Trophoblast cell (in vitro differentiated cells and primary cell): ENCODE measurements at regions not wholly inside any gene's neighbourhood (a gene's known extent, or its start where the extent isn't known, plus 50 kb on each side); places are given as distances from the start of the nearest gene placed in this dataset.

Experiments used
- DNase-seq, 2 donors: peaks; one replicate each; pipeline ENCODE4 v3.0.0-alpha.2; 2016
- H2AFZ ChIP-seq: 2 replicates; pipeline ENCODE4 v1.6.1; 2013; ENCODE audit warnings: low read length, moderate library complexity, mild to moderate bottlenecking; ENCODE audit not compliant: insufficient read depth, poor library complexity
- H2AK5ac ChIP-seq: 2 replicates; pipeline ENCODE4 v1.6.1; 2013; ENCODE audit warnings: mild to moderate bottlenecking, low read length
- H2BK120ac ChIP-seq: 2 replicates; pipeline ENCODE4 v1.6.1; 2013; ENCODE audit warnings: low read length, mild to moderate bottlenecking, moderate library complexity; ENCODE audit not compliant: insufficient read depth, poor library complexity
- H2BK12ac ChIP-seq: 2 replicates; pipeline ENCODE4 v1.6.1; 2013; ENCODE audit warnings: mild to moderate bottlenecking, low read length, moderate library complexity
- H2BK5ac ChIP-seq: 2 replicates; pipeline ENCODE4 v1.6.1; 2013; ENCODE audit warnings: low read length, low read depth, moderate library complexity, mild to moderate bottlenecking; ENCODE audit not compliant: poor library complexity
- H3K14ac ChIP-seq: 2 replicates; pipeline ENCODE4 v1.6.1; 2013; ENCODE audit warnings: mild to moderate bottlenecking, low read length
- H3K18ac ChIP-seq: 2 replicates; pipeline ENCODE4 v1.6.1; 2013; ENCODE audit warnings: mild to moderate bottlenecking, low read length
- H3K23ac ChIP-seq: 2 replicates; pipeline ENCODE4 v1.6.1; 2013; ENCODE audit warnings: low read length
- H3K27ac ChIP-seq: 2 replicates; pipeline ENCODE4 v1.5.1; 2013; ENCODE audit warnings: low read depth, mild to moderate bottlenecking, inconsistent platforms, low read length, moderate library complexity
- H3K27me3 ChIP-seq: 2 replicates; pipeline ENCODE4 v1.6.1; 2013; ENCODE audit warnings: inconsistent platforms, mild to moderate bottlenecking, low read length, moderate library complexity; ENCODE audit not compliant: insufficient read depth
- H3K36me3 ChIP-seq, 2 experiments: 1 replicate in 1 of 2; 2 replicates in 1 of 2; pipeline ENCODE4 v1.6.1; 2013; ENCODE audit warnings: low read length in 2 of 2, mild to moderate bottlenecking in 2 of 2, moderate library complexity in 1 of 2; ENCODE audit not compliant: insufficient read depth in 2 of 2, control insufficient read depth in 1 of 2
- H3K4ac ChIP-seq: 2 replicates; pipeline ENCODE4 v1.6.1; 2013; ENCODE audit warnings: low read depth, mild to moderate bottlenecking, low read length, moderate library complexity
- H3K4me1 ChIP-seq, 2 experiments: 1 replicate in 1 of 2; 2 replicates in 1 of 2; pipeline ENCODE4 v1.6.1; 2013; ENCODE audit warnings: low read length in 2 of 2, mild to moderate bottlenecking in 2 of 2, moderate library complexity in 1 of 2; ENCODE audit not compliant: insufficient read depth in 2 of 2, control insufficient read depth in 1 of 2
- H3K4me2 ChIP-seq: 2 replicates; pipeline ENCODE4 v1.6.1; 2013; ENCODE audit warnings: inconsistent platforms, mild to moderate bottlenecking, low read length, moderate library complexity
- H3K4me3 ChIP-seq: 2 replicates; pipeline ENCODE4 v1.5.1; 2013; ENCODE audit warnings: mild to moderate bottlenecking, low read depth, low read length, inconsistent platforms
- H3K79me1 ChIP-seq: one replicate; pipeline ENCODE4 v1.6.1; 2013; ENCODE audit warnings: low read length
- H3K79me2 ChIP-seq: 2 replicates; pipeline ENCODE4 v1.6.1; 2013; ENCODE audit warnings: low read length, mild to moderate bottlenecking; ENCODE audit not compliant: control insufficient read depth, insufficient read depth, poor library complexity
- H3K9ac ChIP-seq: 2 replicates; pipeline ENCODE4 v1.6.1; 2013; ENCODE audit warnings: mild to moderate bottlenecking, low read length
- H3K9me3 ChIP-seq: 2 replicates; pipeline ENCODE4 v1.6.1; 2013; ENCODE audit warnings: low read depth, mild to moderate bottlenecking, control low read depth, inconsistent platforms, low read length; ENCODE audit not compliant: insufficient read depth
- H4K12ac ChIP-seq: 2 replicates; pipeline ENCODE4 v1.6.1; 2013; ENCODE audit warnings: low read depth, mild to moderate bottlenecking, low read length, moderate library complexity
- H4K8ac ChIP-seq: 2 replicates; pipeline ENCODE4 v1.6.1; 2013; ENCODE audit warnings: low read depth, mild to moderate bottlenecking, low read length, moderate library complexity
- H4K91ac ChIP-seq: one replicate; pipeline ENCODE4 v1.6.1; 2013; ENCODE audit warnings: low read depth, mild to moderate bottlenecking, low read length, moderate library complexity
- WGBS: extraction: QIAGEN DNeasy Blood & Tissue Kit; methylation state at CpG from one replicate; pipeline ENCODE4 v1.1.7; 2013; ENCODE audit warnings: missing lambda C conversion rate; ENCODE audit not compliant: insufficient read length, insufficient coverage; ENCODE audit errors: extremely low coverage; 5-methylcytosine and 5-hydroxymethylcytosine counted together

DNA sequence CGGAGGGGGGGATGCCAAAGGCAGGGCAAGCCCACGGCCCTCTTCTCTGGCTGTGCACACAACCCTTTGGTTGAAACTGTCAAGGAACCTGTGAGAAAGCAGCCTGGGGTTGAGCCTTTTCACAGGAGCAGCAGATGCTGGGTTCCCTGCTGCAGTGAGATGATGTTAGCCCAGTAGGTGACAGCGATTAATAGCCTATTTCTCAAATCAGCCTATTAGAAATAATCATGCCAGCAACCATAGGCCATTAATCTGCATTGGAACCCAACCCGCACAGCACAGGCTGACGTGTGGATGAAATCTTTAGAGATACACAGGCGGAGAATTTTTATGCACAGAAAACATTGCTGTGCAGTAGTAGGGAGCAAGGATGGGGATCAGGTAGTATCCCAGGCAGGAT is 637.5 kb downstream of the AJAP1 start:
- Histone ChIP-seq H3K27me3 (no peaks in the 10 kb centered on the region), H3K4me1 (no peaks in the 10 kb centered on the region), H4K12ac (no peak overlapping the region), H2BK5ac (no peak overlapping the region), H4K8ac (no peak overlapping the region), H3K4me2 (no peak overlapping the region), H3K36me3 (no peaks in the 10 kb centered on the region), H3K18ac (no peak overlapping the region), H3K79me1 (no peaks in the 10 kb centered on the region), H3K4ac (no peak overlapping the region), H4K91ac (no peak overlapping the region), H3K4me3 (no peak overlapping the region), H3K27ac (no peak overlapping the region), H2AFZ (no peak overlapping the region), H3K14ac (no peak overlapping the region), H2AK5ac (no peak overlapping the region), H3K9me3 (peaks cover 5% of the 10 kb centered on the region), H3K79me2 (no peaks in the 10 kb centered on the region), H2BK12ac (no peak overlapping the region), H3K9ac (no peak overlapping the region), H3K23ac (no peak overlapping the region), H2BK120ac (no peak overlapping the region)
- no peak for DNase-seq
- no CpG with 5 or more reads among the region's 6 CpGs for WGBS

DNA sequence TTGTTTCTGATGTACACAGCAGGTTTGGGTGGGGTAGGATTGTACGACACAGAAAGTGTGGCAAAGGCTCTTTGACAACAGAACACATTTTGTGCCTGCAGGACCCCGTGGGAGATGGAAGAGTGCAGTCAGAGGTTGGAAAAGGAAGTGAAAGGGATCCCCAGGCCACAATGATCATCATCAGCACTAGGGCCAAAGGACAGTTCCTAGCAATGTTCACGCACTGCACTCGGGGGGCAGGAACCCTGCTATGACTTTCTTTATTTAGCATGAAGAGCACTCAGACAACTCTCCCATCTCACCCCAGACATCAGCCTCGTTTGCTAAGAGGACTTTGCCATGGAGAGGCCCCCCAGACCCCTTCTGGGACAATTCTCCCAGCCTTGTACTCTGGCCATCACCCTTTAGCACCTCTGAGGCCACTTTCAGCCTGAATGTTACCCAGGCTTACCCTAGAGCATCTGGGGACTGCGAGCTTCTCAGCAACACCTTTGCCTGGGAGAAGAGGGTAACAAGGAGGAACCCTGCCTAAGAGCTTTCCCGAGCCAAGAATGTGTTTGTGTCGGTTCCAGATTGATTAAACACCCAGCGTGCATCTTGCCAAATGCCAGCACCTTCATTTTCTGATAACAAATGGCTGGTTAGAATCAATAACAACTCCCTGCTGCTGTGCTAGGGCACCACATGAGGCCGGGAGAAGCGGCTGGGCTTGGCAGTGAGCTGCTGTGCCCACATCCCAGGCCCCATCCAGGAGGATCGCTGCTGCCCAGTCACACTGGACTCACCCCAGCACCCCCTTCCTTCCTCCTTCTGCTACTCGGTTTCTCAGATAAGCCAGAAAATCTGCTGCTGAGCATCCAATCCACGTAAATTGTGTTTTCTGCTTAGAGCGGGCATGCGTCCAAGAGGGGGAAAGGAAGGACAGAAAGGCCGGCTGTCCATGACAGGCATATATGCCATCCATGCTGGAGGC is 633.1 kb downstream of the AJAP1 start:
- Histone ChIP-seq H3K4me3 (no peak overlapping the region), H3K4ac (no peak overlapping the region), H3K4me1 (no peaks in the 10 kb centered on the region), H3K23ac (no peak overlapping the region), H4K91ac (no peak overlapping the region), H3K36me3 (no peaks in the 10 kb centered on the region), H3K27ac (no peak overlapping the region), H2BK120ac (no peak overlapping the region), H3K14ac (no peak overlapping the region), H3K79me2 (no peaks in the 10 kb centered on the region), H3K27me3 (no peaks in the 10 kb centered on the region), H3K18ac (no peak overlapping the region), H2AK5ac (no peak overlapping the region), H3K9ac (no peak overlapping the region), H3K79me1 (no peaks in the 10 kb centered on the region), H3K4me2 (no peak overlapping the region), H3K9me3 (peaks cover 16% of the 10 kb centered on the region), H2BK12ac (no peak overlapping the region), H2AFZ (no peak overlapping the region), H2BK5ac (no peak overlapping the region), H4K12ac (no peak overlapping the region), H4K8ac (no peak overlapping the region)
- WGBS: no CpG with 5 or more reads among the region's 17 CpGs
- no peak for DNase-seq

DNA sequence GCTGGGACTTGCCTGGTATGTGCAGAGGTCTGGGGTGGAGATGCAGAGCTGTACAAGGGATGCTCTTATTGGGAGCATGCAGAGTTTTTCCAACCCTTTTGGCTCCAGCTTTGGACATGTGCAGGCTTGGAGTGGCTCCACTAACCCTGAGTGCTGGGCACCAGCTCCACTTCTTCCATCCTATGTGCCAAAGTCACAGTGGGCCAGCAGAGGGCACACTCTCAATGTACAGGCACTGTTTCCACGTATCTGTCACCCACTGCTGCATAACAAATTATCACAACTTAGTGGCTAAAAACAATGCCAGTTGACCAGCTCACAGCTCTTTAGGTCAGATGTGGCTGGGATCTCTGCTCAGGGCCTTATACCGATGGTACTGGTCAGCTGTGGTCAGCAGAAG is 631.8 kb downstream of the AJAP1 start:
- no CpG with 5 or more reads among the region's 2 CpGs for WGBS

DNA sequence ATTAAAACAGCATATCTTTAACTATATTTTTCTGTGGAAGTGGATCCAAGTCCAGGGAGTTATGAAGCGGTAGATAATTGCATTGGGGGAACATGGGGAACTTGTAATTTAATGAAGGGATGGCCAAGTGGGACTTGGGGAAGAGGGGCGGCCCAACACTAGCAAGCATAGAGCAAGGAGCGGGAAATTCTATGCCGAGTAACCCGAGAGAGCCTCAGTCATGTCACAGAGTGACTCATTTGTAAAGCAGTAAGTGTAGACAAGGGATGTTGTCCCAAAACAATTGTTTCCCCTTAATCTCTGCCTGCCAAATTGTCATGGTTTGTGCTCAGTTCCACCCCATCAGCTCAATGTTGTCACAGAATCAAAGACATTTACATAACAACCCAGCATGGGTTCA is 620.1 kb downstream of the AJAP1 start:
- no peak overlapping the region for H3K4me2 ChIP-seq

More for the DNA sequence above, 631.8 kb downstream of the AJAP1 start:
- Histone ChIP-seq H3K9me3 (peaks cover 16% of the 10 kb centered on the region), H2BK120ac (no peak overlapping the region), H3K14ac (no peak overlapping the region), H2BK12ac (no peak overlapping the region), H3K23ac (no peak overlapping the region), H3K79me1 (no peaks in the 10 kb centered on the region), H3K27me3 (no peaks in the 10 kb centered on the region), H3K4me1 (no peaks in the 10 kb centered on the region), H4K12ac (no peak overlapping the region), H3K4me2 (no peak overlapping the region), H4K91ac (no peak overlapping the region), H3K18ac (no peak overlapping the region), H3K36me3 (no peaks in the 10 kb centered on the region), H3K4ac (no peak overlapping the region), H3K79me2 (no peaks in the 10 kb centered on the region), H3K4me3 (no peak overlapping the region), H2AFZ (no peak overlapping the region), H2BK5ac (no peak overlapping the region), H3K27ac (no peak overlapping the region), H4K8ac (no peak overlapping the region), H2AK5ac (no peak overlapping the region), H3K9ac (peak overlapping the region; percentile 42)
- DNase-seq: peak in 1 of 2 donors; percentile 15

More for the DNA sequence above, 620.1 kb downstream of the AJAP1 start:
- Histone ChIP-seq H3K4ac (no peak overlapping the region), H3K79me2 (no peaks in the 10 kb centered on the region), H4K8ac (no peak overlapping the region), H2BK120ac (no peak overlapping the region), H3K27me3 (no peaks in the 10 kb centered on the region), H3K36me3 (no peaks in the 10 kb centered on the region), H2BK5ac (no peak overlapping the region), H3K79me1 (no peaks in the 10 kb centered on the region), H3K4me3 (no peak overlapping the region), H3K27ac (no peak overlapping the region), H3K4me1 (no peaks in the 10 kb centered on the region), H3K9ac (no peak overlapping the region), H2AFZ (no peak overlapping the region), H3K14ac (no peak overlapping the region), H3K23ac (no peak overlapping the region), H4K91ac (no peak overlapping the region), H4K12ac (no peak overlapping the region), H2AK5ac (no peak overlapping the region), H2BK12ac (no peak overlapping the region), H3K18ac (no peak overlapping the region), H3K9me3 (no peaks in the 10 kb centered on the region)
- no peak for DNase-seq
- WGBS: no CpG with 5 or more reads among the region's 5 CpGs
